HTR-8/SVneo (cell line): ENCODE measurements at regions not wholly inside any gene's neighbourhood (a gene's known extent, or its start where the extent isn't known, plus 50 kb on each side); places are given as distances from the start of the nearest gene placed in this dataset.

Experiments used
- DNase-seq: peaks from one replicate; pipeline ENCODE4 v3.0.0; 2011; ENCODE audit warnings: low spot score, mixed read lengths; ENCODE audit not compliant: insufficient read length
- FAIRE-seq: peaks from 2 replicates; lab custom pipeline; 2011; peaks lifted over from hg19 to GRCh38; lab: Jason Lieb, UNC

- DNase-seq (no peak), FAIRE-seq (no peak)
Observed at GRCh38 chr18:76205906-76206305, 289.1 kb downstream of the ZNF516 start.

GRCh38 chr18:76203552-76203951 lies 291.5 kb downstream of the ZNF516 start:
- DNase-seq (no peak), FAIRE-seq (no peak)

GRCh38 chr18:76202322-76202721 lies 292.7 kb downstream of the ZNF516 start:
- DNase-seq (no peak), FAIRE-seq (no peak)

GRCh38 chr18:76195601-76196000 lies 299.4 kb downstream of the ZNF516 start:
- no peak for DNase-seq
- FAIRE-seq = no peak

GRCh38 chr18:76188097-76188496 lies 306.9 kb downstream of the ZNF516 start:
- FAIRE-seq (no peak), DNase-seq (no peak)

GRCh38 chr18:76179257-76179656 lies 315.8 kb downstream of the ZNF516 start:
- DNase-seq (no peak), FAIRE-seq (no peak)

- no peak for DNase-seq
- FAIRE-seq = no peak
Observed at GRCh38 chr18:76177160-76177559, 317.9 kb downstream of the ZNF516 start.

- FAIRE-seq = no peak
- DNase-seq = no peak
Observed at GRCh38 chr18:76174451-76174850, 320.6 kb downstream of the ZNF516 start.

- FAIRE-seq = no peak
- no peak for DNase-seq
Observed at GRCh38 chr18:76169733-76170132, 325.3 kb downstream of the ZNF516 start.

- FAIRE-seq = no peak
- no peak for DNase-seq
Observed at GRCh38 chr18:76167845-76168621, 327.0 kb downstream of the ZNF516 start.

- DNase-seq (no peak), FAIRE-seq (no peak)
Observed at GRCh38 chr18:76167410-76167809, 327.6 kb downstream of the ZNF516 start.

GRCh38 chr18:76162886-76163285 lies 332.2 kb downstream of the ZNF516 start:
- no peak for FAIRE-seq

GRCh38 chr18:76161983-76162382 lies 333.1 kb downstream of the ZNF516 start:
- FAIRE-seq (no peak), DNase-seq (no peak)

More at GRCh38 chr18:76162886-76163285, 332.2 kb downstream of the ZNF516 start:
- no peak for DNase-seq

- DNase-seq (no peak), FAIRE-seq (no peak)
Observed at GRCh38 chr18:76153691-76154090, 341.4 kb downstream of the ZNF516 start.

- DNase-seq (no peak), FAIRE-seq (no peak)
Observed at GRCh38 chr18:76149734-76150133, 345.3 kb downstream of the ZNF516 start.

- DNase-seq (no peak), FAIRE-seq (no peak)
Observed at GRCh38 chr18:76149284-76149683, 345.8 kb downstream of the ZNF516 start.

GRCh38 chr18:76145521-76146376 lies 349.3 kb downstream of the ZNF516 start:
- FAIRE-seq (no peak), DNase-seq (no peak)

GRCh38 chr18:76144844-76145243 lies 350.2 kb downstream of the ZNF516 start:
- no peak for DNase-seq
- FAIRE-seq = no peak

- FAIRE-seq (no peak), DNase-seq (no peak)
Observed at GRCh38 chr18:76142611-76143010, 352.4 kb downstream of the ZNF516 start.

- FAIRE-seq = no peak
- no peak for DNase-seq
Observed at GRCh38 chr18:76139844-76140243, 355.2 kb downstream of the ZNF516 start.

- FAIRE-seq (no peak), DNase-seq (no peak)
Observed at GRCh38 chr18:76137216-76137615, 357.8 kb downstream of the ZNF516 start.
